COLO668 (cell line): ENCODE measurements at regions not wholly inside any gene's neighbourhood (a gene's known extent, or its start where the extent isn't known, plus 50 kb on each side); places are given as distances from the start of the nearest gene placed in this dataset.
"Not testable (repeated sequence)": the region's sequence is repeated elsewhere in the genome, so short reads cannot be mapped to it uniquely, and the experiment has no call there.

ENCODE experiments used
- DNase-seq: peaks from one replicate; lab custom pipeline; 2025; ENCODE audit not compliant: unreplicated experiment; lab: John Stamatoyannopoulos, UW

DNA sequence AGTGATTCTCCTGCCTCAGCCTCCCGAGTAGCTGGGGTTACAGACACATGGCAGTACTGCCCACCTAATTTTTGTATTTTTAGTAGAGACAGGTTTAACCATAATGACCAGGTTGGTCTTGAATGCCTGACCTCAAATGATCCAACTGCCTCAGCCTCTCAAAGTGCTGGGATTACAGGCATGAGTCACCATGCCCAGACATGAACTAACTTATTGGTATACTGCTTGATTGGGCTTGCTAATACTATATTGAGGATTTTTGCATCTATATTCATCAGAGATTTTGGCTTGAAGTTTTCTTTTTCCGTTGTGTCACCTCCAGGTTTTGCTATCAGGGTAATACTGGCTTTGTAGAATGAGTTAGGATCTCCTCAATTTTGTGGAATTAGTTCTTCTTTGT is 706.1 kb upstream of the HS6ST1 start:
- DNase-seq: no peak

GRCh38 chr2:129035992-129036391 is 717.3 kb upstream of the HS6ST1 start:
- no peak for DNase-seq

GRCh38 chr2:129043677-129044076 is 725.0 kb upstream of the HS6ST1 start:
- not testable (repeated sequence) for DNase-seq

DNA sequence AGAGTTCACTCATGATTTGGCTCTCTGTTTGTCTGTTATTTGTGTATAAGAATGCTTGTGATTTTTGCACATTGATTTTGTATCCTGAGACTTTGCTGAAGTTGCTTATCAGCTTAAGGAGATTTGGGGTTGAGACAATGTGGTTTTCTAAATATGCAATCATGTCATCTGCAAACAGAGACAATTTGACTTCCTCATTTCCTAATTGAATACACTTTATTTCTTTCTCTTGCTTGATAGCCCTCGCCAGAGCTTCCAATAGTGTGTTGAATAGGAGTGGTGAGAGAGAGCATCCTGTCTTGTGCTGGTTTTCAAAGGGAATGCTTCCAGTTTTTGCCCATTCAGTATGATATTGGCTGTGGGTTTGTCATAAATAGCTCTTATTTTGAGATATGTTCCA is 727.8 kb upstream of the HS6ST1 start:
- DNase-seq: not testable (repeated sequence)

GRCh38 chr2:129050101-129050500 is 731.4 kb upstream of the HS6ST1 start:
- no peak for DNase-seq

DNA sequence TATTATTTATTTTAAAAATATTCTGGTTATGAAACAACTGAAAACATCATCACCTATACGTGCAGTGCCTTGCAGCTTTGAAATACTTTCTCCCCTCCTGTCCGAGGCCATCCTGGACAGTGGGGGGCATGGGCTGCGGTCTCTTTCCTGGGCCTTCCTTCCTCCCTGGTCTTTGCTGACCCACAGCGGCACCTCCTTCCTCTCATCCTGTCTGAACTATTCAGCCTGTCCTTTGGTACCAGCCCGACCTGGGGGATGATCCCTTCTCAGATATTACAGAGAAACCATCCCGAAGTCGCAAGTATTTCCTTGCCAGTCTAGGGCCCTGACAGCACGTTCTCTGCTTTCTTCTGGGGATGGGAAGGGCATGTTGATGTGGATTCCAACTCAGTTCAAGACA is 736.6 kb upstream of the HS6ST1 start:
- DNase-seq: no peak

DNA sequence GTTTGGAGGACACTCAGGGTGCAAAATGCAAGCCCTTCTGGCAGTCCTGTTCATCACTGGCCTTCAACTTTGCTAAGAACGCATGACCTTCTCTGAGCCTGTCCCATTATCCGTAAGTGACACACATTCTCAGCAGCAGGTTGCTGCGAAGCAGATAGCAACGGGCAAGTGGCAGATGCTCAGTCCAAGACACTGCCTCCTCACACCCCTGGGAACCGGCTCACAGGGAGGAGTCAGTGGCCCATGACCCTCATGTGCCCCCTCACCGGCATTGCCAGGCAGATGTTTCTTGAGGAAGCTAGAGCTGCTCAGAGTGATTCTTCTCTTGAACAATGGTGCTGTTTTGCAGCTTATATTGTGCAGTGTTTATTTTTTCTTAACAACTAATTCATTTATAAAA is 737.2 kb upstream of the HS6ST1 start:
- DNase-seq: no peak

DNA sequence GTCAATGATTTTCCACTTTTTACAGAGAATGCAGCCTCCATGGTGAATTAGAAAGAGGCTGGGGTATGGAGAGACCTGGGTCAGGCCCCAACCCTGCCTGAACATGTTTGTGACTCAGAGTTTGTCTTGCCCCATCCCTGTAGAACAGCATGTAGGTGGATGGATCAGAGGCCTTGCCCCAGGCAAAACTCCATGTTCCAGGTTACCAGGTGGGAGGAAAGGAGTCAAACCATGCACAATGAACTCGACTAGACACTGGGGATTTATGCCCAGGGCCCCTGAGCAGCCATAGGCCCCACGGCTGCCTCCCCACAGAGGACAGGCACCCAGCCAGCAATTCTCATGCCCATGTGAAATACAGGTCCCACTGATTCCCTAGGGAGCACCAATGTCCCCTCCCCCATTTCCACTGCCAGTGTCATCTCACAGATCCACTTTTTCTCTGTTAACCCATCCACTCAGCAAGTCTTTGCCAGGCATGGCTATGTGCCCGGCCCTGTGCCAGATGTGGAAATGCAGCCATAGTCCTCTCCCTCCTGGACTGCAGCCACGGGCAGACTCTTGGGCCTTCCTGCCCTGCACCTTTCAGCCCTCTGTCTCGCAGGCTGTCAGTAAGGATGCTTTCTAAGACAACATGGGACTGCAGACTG is 737.8 kb upstream of the HS6ST1 start:
- no peak for DNase-seq

DNA sequence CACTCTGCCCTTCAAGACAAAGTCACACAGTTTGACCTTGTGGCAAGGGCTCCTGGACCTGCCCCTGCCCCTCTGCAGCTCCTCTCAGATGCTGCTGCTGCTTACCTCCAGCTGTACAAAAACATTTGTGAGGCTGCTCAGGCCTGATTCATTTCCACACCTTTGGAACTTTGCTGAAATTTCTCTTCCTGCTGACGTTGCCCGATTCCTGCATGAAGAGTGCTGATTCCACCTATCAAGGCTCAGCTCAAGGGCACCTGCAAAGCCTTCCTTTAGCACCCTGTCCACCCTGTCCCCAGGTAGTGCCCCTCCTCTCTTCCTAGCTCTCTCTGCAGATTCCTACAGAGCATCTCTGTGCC is 738.3 kb upstream of the HS6ST1 start:
- DNase-seq: no peak

DNA sequence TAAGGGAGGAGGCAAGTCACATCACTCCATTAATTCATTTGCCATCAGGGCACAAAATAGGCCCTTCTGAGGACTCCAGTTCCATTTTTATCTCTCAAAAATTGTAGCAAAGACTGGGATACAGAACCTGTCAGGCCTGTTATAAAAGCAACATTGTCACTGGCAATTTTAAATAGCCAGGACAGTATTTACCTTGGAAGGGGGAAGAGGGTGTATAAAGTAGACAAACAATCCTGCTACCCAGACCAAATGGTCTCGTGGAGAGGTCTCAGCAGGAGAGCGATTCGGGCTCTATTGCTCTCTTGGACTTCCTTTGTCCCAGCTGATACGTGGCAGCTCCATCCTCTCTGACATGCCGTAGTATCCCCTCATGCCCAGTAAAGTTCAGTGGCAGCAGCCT is 740.3 kb upstream of the HS6ST1 start:
- no peak for DNase-seq

DNA sequence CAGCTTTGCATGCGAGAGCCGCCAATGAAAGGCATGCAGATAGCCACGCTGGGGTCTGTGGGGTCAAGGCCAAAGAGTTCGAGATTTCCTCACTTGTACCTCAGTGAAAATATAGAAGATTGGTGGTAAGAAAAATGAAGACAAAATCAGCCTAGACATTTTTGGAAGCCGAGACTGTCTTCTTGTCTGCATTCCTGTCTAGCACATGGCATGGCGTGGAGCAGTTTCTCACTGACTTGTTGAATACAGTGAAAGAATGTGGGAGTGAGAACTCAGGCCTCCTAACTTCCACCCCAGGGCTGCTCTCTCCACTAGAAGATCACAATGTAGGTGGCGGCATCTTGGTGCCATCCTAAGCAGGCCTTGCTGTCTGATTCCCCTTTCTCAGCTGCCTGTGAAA is 740.8 kb upstream of the HS6ST1 start:
- DNase-seq: no peak

GRCh38 chr2:129061069-129061768 is 742.6 kb upstream of the HS6ST1 start:
- no peak for DNase-seq

- DNase-seq: no peak
Measured at GRCh38 chr2:129061769-129062121, 743.1 kb upstream of the HS6ST1 start.

DNA sequence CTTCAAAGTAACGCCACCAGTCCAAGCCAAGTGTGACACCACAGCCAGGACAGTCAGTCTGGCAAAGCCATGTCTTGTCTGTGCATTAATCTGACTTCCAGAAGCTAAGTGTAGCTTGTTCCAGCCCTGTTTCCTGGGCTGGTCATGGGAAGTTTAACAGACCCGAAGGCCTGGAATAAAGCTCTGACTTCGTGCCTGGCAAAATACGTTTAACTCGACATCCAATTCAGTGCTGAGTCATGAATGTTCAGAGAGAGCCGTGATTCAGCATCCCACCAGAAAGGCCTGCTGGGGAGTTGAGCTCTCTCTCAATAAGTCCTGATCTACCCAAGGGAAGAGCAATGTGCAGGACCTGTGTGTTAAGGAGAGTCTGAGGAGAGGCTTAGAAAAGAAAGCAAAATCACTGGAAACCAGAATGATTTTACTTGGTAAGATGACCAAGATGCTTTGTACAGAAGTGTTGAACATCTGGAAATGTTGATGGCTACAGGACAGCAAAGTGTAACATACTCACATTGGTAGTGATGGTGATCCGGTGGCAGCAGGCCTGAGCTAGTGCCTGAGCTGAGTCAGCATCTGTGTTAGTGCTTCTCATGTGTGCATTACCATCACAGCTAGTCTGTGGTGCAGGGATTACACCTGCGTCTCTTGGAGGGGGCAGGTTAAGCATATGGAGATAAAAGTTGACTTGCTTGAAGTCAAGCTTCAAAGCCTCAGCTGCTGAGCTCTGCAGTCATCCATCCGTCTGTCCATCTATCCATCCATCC is 743.7 kb upstream of the HS6ST1 start:
- DNase-seq: no peak

DNA sequence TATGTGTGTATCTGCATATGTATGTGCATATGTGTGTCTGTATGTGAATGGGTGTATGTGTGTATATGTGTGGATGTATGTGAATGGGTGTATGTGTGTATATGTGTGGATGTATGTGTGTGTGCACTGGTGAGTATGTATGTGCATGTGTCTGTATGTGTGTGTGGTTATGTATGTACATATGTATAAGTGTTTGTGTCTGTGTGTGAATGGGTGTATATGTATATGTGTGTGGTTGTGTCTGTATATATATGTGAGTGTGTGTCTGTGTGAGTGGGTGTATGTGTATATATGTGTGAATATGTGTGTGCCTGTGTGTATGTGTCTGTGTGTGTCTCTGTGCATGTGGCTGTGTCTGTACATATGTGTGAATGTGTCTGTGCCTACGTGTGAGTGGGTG is 748.4 kb upstream of the HS6ST1 start:
- no peak for DNase-seq

- no peak for DNase-seq
Measured at GRCh38 chr2:129067953-129068352, 749.3 kb upstream of the HS6ST1 start.

DNA sequence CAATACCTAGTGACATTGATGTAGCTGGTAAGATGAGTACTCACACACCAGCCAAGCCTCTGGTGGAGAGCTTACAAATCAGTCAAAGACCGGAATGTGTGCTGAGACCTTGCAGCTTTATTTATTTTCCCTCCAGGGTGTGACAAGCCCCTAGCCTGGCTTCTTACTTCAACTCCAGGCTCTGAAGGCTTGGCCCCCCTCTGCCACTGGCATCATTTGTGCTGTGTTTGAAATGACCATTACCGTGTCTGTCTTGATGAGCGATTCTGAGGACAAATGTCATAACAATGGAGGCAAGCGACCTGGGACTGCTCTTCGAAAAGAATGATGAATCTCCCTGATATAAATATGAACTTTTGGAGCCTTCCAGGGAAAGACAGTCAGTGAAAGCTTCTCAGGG is 749.9 kb upstream of the HS6ST1 start:
- no peak for DNase-seq

GRCh38 chr2:129069875-129070594 is 751.4 kb upstream of the HS6ST1 start:
- peak; percentile 16 for DNase-seq

GRCh38 chr2:129070663-129071062 is 752.0 kb upstream of the HS6ST1 start:
- DNase-seq: no peak

DNA sequence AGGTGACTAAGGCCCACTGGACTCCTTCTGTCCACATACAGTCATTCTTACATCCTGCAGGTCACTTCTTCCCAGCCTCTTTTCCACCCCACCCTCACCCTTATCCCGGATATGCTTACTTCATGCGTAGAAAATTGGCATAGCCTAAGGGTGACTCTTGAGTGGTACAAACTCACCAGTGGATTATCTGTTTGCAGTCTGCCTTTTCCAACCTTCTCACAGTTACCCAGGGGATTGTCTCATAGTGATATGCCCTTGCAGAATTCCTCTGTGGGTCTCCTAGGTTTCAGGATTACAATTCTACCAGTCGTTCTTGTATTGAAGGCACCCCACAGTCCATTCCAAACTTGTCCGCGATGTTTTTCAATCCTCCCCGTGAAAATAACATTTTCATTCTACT is 752.9 kb upstream of the HS6ST1 start:
- no peak for DNase-seq

DNA sequence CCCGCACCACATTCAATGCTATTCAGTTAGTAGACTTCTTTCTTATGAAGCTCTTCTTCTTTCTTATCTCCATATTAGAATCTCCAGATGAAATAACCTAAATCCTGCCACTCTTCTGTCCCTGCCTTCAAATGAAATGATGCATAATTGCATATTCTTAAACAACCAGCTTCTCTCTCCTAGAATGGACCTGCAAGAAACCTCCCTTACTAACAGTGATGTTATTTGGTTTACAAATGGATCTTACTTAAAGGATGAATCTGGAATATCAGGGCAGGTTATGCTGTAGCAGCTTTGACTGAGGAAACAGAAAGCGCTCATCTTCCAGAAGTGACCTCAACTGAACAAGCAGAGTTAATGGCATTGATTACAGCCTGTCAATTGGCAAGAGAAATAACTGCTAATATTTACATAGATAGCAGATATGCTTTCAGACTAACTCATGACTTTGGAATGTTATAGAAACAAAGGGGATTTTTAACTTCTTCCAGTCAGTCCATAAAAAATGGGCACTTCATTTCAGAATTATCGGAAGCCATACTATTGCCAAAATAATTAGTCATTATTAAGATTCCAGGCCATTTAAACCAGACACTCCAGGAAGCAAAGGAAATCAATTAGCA is 755.7 kb upstream of the HS6ST1 start:
- no peak for DNase-seq
